Uterus (tissue), 3 donors: ENCODE measurements at regions not wholly inside any gene's neighbourhood (a gene's known extent, or its start where the extent isn't known, plus 50 kb on each side); places are given as distances from the start of the nearest gene placed in this dataset.

Experiments used
- DNase-seq, 2 donors: peaks; one replicate each; pipeline ENCODE4 v3.0.0-alpha.2; 2019 to 2020
- H3K27ac ChIP-seq, 2 donors: fragments of 200-600 bp; sonication (generic); 1 replicate in 1 of 2; 2 replicates in 1 of 2; pipeline ENCODE4 v1.5.1; 2016 to 2018
- H3K27me3 ChIP-seq, 2 donors: fragments of 200-600 bp; sonication (generic); one replicate each; pipeline ENCODE4 v1.5.1; 2018 to 2019; ENCODE audit warnings: control low read depth in 1 of 2
- H3K36me3 ChIP-seq, 2 donors: fragments of 200-600 bp; sonication (generic); one replicate each; pipeline ENCODE4 v1.5.1; 2019; ENCODE audit warnings: control low read depth in 1 of 2
- H3K4me1 ChIP-seq, 2 donors: fragments of 200-600 bp; sonication (generic); one replicate each; pipeline ENCODE4 v1.5.1; 2018 to 2019; ENCODE audit warnings: control low read depth in 1 of 2
- H3K4me3 ChIP-seq, 2 donors: fragments of 200-600 bp; sonication (generic); 1 replicate in 1 of 2; 2 replicates in 1 of 2; pipeline ENCODE4 v1.5.1; 2018 to 2019; ENCODE audit warnings: mild to moderate bottlenecking in 1 of 2
- H3K9me3 ChIP-seq, 2 donors: fragments of 200-600 bp; sonication (generic); one replicate each; pipeline ENCODE4 v1.5.1; 2019; ENCODE audit warnings: control low read depth in 1 of 2
- POLR2A ChIP-seq, 2 donors: fragments of 450-650 bp; IDR thresholded peaks; one replicate each; pipeline ENCODE4 v1.6.1; 2016; ENCODE audit warnings: antibody characterized with exemption in 2 of 2, mild to moderate bottlenecking in 1 of 2, moderate library complexity in 1 of 2
- intact Hi-C: fragments of 100-400 bp; cut with DNase I; formaldehyde crosslinking; loops from one replicate; pipeline ENCODE4 v1.15.1; 2023; ENCODE audit warnings: low total_unique reads
- TF ChIP-seq, protein P1 (sequence below), 4 experiments: fragments of 200-600 bp in 2 of 4; fragments of 450-650 bp in 2 of 4; sonication (generic) in 2 of 4; IDR thresholded peaks; one replicate each; pipeline ENCODE4 v1.5.1; 2016 to 2019; ENCODE audit warnings: antibody characterized with exemption in 4 of 4, mild to moderate bottlenecking in 2 of 4, moderate library complexity in 1 of 4
- donor health status: DM: yes; HTN: yes; CAD: no.

DNA sequence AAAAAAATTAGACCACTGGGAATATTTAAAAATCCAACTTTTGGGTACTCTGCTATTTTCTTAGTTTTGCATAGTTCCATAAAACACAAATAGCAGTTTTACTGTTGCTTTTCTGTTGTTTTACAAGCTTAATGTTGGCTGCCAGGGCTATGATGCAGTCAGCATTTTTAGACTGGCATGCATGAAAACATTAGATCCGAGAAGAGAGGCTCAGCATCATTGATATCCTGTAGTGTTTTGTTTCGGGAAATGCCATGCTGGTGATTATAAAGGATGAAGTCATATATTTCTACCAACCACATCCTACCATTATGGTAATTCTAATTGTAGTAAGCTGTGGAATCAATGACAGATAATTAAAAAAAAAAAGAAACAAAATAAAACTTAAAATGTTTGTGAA, 104.6 kb downstream of the MBL2 start:
- H3K4me1 ChIP-seq, result no peaks in the 10 kb centered on the region
- DNase-seq, result no peak
- no peak for TF ChIP-seq POLR2A (IDR thresholded peaks at IDR 0.05)
- TF ChIP-seq, protein P1, sequence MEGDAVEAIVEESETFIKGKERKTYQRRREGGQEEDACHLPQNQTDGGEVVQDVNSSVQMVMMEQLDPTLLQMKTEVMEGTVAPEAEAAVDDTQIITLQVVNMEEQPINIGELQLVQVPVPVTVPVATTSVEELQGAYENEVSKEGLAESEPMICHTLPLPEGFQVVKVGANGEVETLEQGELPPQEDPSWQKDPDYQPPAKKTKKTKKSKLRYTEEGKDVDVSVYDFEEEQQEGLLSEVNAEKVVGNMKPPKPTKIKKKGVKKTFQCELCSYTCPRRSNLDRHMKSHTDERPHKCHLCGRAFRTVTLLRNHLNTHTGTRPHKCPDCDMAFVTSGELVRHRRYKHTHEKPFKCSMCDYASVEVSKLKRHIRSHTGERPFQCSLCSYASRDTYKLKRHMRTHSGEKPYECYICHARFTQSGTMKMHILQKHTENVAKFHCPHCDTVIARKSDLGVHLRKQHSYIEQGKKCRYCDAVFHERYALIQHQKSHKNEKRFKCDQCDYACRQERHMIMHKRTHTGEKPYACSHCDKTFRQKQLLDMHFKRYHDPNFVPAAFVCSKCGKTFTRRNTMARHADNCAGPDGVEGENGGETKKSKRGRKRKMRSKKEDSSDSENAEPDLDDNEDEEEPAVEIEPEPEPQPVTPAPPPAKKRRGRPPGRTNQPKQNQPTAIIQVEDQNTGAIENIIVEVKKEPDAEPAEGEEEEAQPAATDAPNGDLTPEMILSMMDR (IDR thresholded peaks at IDR 0.05), result no peak
- no peak overlapping the region for H3K27ac ChIP-seq
- intact Hi-C loops, result no loop called here
- no peak overlapping the region for H3K4me3 ChIP-seq
- no peaks in the 10 kb centered on the region for H3K27me3 ChIP-seq
- no peaks in the 10 kb centered on the region for H3K9me3 ChIP-seq
- no peaks in the 10 kb centered on the region for H3K36me3 ChIP-seq

DNA sequence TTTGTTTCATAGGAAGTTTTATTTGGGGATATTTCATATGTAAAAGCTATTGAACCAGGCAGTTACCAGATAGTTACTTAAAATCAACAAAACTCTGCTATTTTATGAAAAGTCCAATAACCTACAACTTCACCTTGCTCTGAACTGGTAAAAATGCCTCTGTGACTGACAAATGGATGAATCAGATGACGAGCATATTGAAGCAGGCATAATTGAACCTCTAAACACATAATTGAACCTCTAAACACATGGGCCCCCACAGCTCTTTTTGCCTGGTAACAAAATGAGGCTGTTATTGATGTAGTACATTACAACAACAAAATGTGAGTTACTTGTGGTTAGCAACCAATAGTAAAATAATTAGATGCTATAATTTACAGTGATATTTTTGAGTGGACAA, 99.7 kb downstream of the MBL2 start:
- Histone ChIP-seq H3K4me1 (no peaks in the 10 kb centered on the region), H3K27ac (no peak overlapping the region), H3K9me3 (no peaks in the 10 kb centered on the region), H3K4me3 (no peak overlapping the region), H3K36me3 (no peaks in the 10 kb centered on the region), H3K27me3 (no peaks in the 10 kb centered on the region)
- no peak for DNase-seq
- TF ChIP-seq, protein P1 (IDR thresholded peaks at IDR 0.05), result no peak
- no peak for TF ChIP-seq POLR2A (IDR thresholded peaks at IDR 0.05)
- intact Hi-C loops, result no loop called here

DNA sequence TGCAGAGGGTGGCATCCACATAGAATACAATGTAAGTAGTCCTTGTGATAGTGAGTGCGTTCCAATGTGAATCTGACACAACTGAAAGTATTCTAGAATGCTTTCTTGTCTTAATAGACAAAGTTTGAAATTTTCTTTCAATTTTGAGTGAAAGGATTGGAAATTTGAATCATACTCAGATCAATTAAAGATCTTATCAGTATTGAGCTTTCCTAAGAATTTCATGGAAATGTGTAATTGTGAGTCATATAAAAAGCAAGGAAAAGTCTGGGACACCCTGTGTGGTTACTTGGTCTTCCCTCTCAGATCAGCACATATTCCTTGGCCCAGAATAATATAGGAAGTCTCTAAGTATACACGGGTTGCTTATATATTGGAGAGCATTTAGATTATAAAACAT, 99.1 kb downstream of the MBL2 start:
- H3K4me3 ChIP-seq, result no peak overlapping the region
- no peaks in the 10 kb centered on the region for H3K36me3 ChIP-seq
- no peak overlapping the region for H3K27ac ChIP-seq
- intact Hi-C loops, result no loop called here
- no peaks in the 10 kb centered on the region for H3K27me3 ChIP-seq
- H3K9me3 ChIP-seq, result no peaks in the 10 kb centered on the region
- H3K4me1 ChIP-seq, result no peaks in the 10 kb centered on the region
- DNase-seq, result no peak
- TF ChIP-seq POLR2A (IDR thresholded peaks at IDR 0.05), result no peak
- TF ChIP-seq, protein P1 (IDR thresholded peaks at IDR 0.05), result no peak

DNA sequence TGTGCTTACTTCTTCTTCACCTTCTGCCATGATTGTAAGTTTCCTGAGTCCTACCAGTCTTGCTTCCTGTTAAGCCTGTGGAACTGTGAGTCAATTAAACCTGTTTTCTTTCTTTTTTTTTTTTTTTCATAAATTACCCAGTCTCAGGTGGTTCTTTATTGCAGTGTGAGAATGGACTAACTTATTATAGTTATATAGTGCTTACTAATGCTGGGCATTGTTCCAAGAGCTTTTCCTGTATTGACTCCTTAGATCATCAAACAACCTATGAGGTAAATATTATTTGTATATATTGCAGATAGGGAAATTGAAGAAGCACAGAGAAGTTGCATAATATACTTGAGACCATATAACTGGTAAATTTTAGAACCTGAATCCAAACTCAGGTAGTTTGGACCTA, 98.1 kb downstream of the MBL2 start:
- Histone ChIP-seq H3K9me3 (no peaks in the 10 kb centered on the region), H3K36me3 (no peaks in the 10 kb centered on the region), H3K27ac (no peak overlapping the region), H3K4me1 (no peaks in the 10 kb centered on the region), H3K27me3 (no peaks in the 10 kb centered on the region), H3K4me3 (no peak overlapping the region)
- intact Hi-C loops, result no loop called here
- no peak for DNase-seq
- TF ChIP-seq, protein P1 (IDR thresholded peaks at IDR 0.05), result no peak
- no peak for TF ChIP-seq POLR2A (IDR thresholded peaks at IDR 0.05)

DNA sequence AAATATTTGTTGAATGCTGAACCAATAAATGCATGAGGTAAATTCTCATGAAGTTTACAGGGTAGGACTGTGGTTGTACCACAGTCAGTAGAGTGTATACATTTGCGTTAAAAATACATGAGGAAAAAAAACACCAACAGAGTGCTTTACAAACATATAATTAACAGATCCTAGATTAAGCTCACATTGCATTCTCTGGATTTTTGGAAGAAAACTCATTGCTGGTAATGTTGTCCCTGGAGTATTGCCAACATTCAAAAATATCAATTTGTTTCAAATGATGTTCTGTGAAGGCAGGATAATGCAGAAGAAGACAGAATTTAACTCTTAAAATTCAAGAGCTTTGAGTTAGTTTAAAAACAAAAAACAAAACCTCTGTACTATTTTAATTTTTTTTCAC, 95.5 kb downstream of the MBL2 start:
- no peak for DNase-seq
- no peak overlapping the region for H3K27ac ChIP-seq
- H3K4me1 ChIP-seq, result no peaks in the 10 kb centered on the region
- no peaks in the 10 kb centered on the region for H3K27me3 ChIP-seq
- intact Hi-C loops, result no loop called here
- H3K4me3 ChIP-seq, result no peak overlapping the region
- H3K9me3 ChIP-seq, result no peaks in the 10 kb centered on the region
- no peaks in the 10 kb centered on the region for H3K36me3 ChIP-seq
- TF ChIP-seq, protein P1 (IDR thresholded peaks at IDR 0.05), result no peak
- TF ChIP-seq POLR2A (IDR thresholded peaks at IDR 0.05), result no peak
